Posterior cingulate gyrus (tissue), 11 donors: ENCODE measurements at regions not wholly inside any gene's neighbourhood (a gene's known extent, or its start where the extent isn't known, plus 50 kb on each side); places are given as distances from the start of the nearest gene placed in this dataset.

Source experiments
- DNase-seq, 10 donors: peaks; one replicate each; pipeline versions ENCODE4 v3.0.0 to v3.0.0-alpha.2; 2020 to 2021; ENCODE audit warnings: mixed read lengths in 3 of 10
- intact Hi-C: fragments of 100-400 bp; cut with DNase I; formaldehyde crosslinking; loops from one replicate; pipeline ENCODE4 v1.15.1; 2023

- DNase-seq, result no peak
- intact Hi-C loops, result no loop called here
These were observed 188.3 kb upstream of the ZRANB2 start for GRCh38 chr1:71269179-71269578.

DNA sequence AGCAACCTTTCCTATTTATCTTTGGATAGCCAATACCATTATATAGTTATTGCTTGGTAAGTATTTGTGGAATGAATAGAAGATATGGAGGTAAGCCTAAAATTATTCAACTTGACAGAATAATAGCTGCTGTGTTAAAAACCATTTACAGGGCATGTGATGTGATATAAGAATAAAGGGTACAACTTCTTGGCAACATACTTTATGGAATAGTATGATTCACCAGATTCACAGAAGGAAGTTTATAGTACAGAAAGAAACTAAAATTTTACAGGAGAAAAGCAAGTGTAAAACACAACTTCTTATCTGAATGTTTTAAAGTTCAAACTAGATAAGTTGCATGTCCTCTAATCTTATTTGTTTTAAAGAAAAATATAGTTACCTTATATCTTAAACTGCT is 186.4 kb upstream of the ZRANB2 start:
- DNase-seq, result no peak
- intact Hi-C loops, result no loop called here

DNA sequence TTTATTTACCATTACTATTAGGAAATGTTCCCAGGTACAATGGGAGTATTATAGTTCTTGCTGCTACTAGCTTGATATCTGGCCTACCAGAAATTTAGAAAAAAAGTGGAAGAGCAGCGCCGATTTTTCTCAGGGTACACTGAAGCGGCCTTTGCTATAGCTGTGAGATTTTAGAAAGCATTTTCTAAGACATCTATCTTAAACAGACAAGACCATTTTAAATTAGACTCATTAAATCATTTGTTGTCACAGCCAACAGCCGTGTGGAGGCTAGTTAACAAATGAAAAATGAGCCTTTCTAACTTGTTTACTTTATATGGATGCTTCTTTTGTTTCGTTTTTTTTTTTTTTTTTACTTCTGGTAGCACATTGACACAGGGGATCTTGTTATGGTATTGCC is 183.2 kb upstream of the ZRANB2 start:
- DNase-seq, result no peak
- intact Hi-C loops, result no loop called here

DNA sequence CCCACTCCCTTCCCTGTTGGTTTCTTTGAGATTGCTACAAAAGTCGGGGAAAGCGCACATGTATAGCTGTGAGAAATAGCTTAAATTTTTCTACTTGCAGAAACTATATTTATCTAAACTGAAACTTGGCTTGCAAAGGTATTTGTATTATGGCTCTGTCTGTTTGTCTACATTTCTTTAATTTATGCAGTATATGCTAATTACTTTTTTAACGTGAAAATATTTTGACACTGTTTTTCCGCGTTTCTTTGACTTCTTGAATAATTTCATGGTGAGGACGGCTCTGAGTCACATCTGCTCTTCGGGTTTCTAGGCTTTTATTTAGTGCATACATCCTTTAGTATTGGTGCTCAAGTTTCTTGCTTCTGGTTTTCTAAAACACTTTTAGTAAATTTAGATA is 182.1 kb upstream of the ZRANB2 start:
- no peak for DNase-seq
- intact Hi-C loops, result no loop called here

DNA sequence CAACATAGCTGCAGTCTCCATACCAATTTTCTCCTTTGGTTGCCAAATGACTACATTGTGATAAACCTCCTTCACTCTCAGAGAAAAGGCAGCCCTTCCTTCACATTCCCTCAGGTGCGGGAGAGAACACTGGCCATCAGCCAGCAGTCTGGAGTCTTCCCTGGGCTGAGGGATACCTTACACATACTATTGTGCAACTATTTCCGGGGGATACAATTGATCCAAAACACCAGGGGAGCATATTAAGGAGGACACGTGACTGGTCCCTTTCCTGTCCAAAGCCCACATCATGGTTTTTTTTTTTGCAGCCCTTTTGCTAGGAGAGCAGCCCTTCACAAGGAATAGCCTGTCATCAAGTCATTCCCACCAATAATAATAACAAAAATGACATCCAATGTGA is 172.1 kb upstream of the ZRANB2 start:
- DNase-seq, result peak in 1 of 10 donors; percentile 40
- intact Hi-C loops, result no loop called here

DNA sequence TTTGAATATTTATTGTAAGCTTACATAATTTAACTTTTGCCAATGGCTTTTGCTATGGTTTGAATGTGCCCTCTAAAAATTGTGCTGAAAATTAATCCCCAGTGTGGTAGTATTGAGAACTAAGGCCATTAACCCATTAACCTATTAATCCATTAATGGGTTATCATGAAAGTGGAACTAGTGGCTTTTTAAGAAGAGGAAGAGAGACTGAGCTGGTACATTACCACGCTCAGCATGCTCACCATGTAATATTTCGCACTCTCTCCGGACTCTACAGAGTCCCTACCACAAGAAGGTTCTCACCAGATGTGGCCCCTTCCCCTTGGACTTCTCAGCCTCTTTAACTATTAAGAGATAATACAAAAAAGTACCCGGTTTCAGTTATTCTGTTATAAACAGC is 164.4 kb upstream of the ZRANB2 start:
- no peak for DNase-seq
- intact Hi-C loops, result no loop called here

DNA sequence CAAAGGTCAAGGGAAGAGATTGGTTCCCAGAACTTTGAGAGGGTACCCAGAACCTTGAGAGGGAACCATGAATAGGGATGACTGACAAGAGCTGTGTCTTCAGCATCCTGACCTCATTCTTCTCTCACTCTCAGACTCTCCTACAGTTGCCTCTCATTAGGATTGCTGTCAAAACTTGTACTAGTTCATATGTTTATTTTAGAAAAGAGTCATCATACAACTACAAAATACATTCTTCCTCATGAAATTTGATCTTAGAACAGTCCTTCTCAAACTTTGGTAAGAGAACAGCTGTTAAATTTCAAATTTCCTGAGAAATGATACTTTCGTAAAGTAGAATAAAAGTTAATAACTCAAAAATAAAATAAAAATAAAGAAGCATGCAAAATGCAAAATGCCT is 161.4 kb upstream of the ZRANB2 start:
- DNase-seq, result no peak
- intact Hi-C loops, result no loop called here

- intact Hi-C loops, result no loop called here
- DNase-seq, result no peak
These were observed 159.8 kb upstream of the ZRANB2 start for GRCh38 chr1:71240656-71241055.

GRCh38 chr1:71236503-71236902 is 155.7 kb upstream of the ZRANB2 start:
- DNase-seq, result no peak
- intact Hi-C loops, result no loop called here

DNA sequence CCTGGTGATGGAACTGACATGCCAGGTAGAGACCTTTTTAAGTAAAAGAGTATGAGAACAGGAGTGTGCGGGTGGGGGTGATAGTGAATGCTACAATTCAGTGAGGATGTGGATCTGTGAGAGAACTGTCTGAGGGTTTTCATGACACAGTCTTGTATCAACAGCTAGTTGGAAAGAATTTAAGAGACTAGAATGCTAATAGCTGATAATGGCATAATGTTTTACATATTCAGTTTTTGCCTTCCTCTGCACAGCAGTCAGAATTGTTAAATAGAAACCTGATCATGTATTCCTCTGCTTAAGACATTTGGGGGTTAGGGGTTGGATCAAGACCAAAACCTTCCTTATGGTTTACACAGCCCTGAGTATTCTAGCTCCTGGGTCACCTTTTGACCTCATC is 152.8 kb upstream of the ZRANB2 start:
- intact Hi-C loops, result no loop called here
- no peak for DNase-seq

- no peak for DNase-seq
- intact Hi-C loops, result no loop called here
These were observed 152.0 kb upstream of the ZRANB2 start for GRCh38 chr1:71232786-71233185.

GRCh38 chr1:71232166-71232763 is 151.4 kb upstream of the ZRANB2 start:
- intact Hi-C loops, result no loop called here
- DNase-seq, result no peak

GRCh38 chr1:71231751-71232150 is 150.9 kb upstream of the ZRANB2 start:
- intact Hi-C loops, result no loop called here
- no peak for DNase-seq

- intact Hi-C loops, result no loop called here
- peak in 1 of 10 donors; percentile 14 for DNase-seq
These were observed 148.0 kb upstream of the ZRANB2 start for GRCh38 chr1:71228742-71229365.

GRCh38 chr1:71228241-71228640 is 147.4 kb upstream of the ZRANB2 start:
- intact Hi-C loops, result no loop called here
- no peak for DNase-seq

DNA sequence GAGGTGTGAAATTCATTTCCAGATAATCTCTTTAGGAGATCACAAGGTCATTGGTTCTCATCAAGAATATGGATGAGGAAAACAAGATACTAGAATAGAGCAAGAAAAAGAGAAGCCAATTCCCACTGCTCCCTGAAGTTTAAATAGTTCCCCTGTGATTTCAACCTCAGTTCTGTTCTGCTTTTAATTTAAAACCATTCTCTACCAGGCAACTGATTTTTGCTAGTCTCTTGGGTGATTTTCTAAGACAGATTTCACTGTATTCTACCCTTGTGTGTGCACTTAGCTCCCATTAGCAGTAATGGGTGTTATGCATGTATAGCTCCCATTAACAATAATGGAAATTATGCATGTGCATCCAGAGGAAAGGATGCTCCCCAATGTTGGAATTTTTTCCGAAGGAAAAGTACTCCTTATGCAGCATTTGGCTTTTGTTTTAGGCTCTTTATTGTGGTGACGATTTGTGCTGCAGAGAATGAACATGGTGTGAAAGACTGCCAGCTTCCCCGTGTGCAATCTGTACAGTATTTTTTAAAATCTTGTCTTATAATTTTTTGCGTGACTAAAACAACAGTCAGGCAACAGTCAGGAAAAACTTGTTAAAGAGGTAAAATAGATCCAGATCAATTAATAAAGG is 144.0 kb upstream of the ZRANB2 start:
- DNase-seq, result no peak
- intact Hi-C loops, result no loop called here

DNA sequence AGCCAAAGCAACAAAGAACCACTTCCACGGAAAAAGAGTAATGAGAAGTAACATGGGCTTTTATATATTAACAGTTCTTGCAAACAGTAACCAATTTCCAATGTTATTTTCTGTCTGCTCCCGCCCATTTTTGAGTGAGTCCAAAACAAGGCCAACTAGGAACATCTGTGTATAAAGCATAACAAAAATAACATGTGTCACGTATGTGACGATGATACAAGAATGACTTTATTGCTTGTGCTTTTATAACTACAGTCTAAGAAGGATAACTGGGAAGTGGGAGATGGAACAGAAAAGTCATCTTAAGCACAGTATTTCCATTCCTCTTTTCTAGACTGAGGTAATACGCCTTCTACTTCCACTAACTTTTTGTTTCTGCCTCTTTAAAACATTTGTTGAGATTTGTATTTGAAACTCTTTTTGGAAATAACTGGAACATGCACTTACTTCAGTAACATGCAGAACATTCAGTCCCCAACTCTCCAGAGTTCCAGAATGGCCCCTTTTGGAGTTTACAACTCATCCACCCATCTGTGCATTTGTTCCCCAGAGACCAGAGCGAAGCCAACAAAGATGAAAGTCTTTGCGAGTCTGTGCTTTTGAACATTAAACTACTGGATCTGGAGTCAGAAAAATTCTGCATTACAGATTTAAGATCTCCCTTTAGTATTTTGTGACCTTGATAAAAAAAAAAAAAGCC is 143.0 kb upstream of the ZRANB2 start:
- intact Hi-C loops, result no loop called here
- DNase-seq, result peak in 1 of 10 donors; percentile 20

GRCh38 chr1:71222668-71223067 is 141.8 kb upstream of the ZRANB2 start:
- no peak for DNase-seq
- intact Hi-C loops, result no loop called here

- no peak for DNase-seq
- intact Hi-C loops, result no loop called here
These were observed 129.9 kb upstream of the ZRANB2 start for GRCh38 chr1:71210718-71211117.

GRCh38 chr1:71203241-71203640 is 122.4 kb upstream of the ZRANB2 start:
- intact Hi-C loops, result no loop called here
- DNase-seq, result no peak

- DNase-seq, result no peak
- intact Hi-C loops, result no loop called here
These were observed 119.7 kb upstream of the ZRANB2 start for GRCh38 chr1:71200503-71200902.

- intact Hi-C loops, result loop anchor here (2.0 kb wide), 1 partner anchor 324 kb away; no protein-coding TSS in a partner anchor
These were observed 115.8 kb upstream of the ZRANB2 start for GRCh38 chr1:71196685-71197084.

More at GRCh38 chr1:71196685-71197084, 115.8 kb upstream of the ZRANB2 start:
- no peak for DNase-seq
